AG09319 (cell line): ENCODE measurements at regions not wholly inside any gene's neighbourhood (a gene's known extent, or its start where the extent isn't known, plus 50 kb on each side); places are given as distances from the start of the nearest gene placed in this dataset.
"Not testable (repeated sequence)": the region's sequence is repeated elsewhere in the genome, so short reads cannot be mapped to it uniquely, and the experiment has no call there.

ENCODE experiments used
- DNase-seq: peaks from one replicate; pipeline ENCODE4 v3.0.0-alpha.2; 2010; ENCODE audit warnings: low read depth; ENCODE audit errors: extremely low read depth
- CTCF ChIP-seq: IDR thresholded peaks from 2 replicates; pipeline ENCODE4 v1.5.1; 2011; ENCODE audit warnings: low read depth, mild to moderate bottlenecking, inconsistent platforms, low read length, moderate library complexity

GRCh38 chr7:121503039-121503438 is 106.9 kb upstream of the FAM3C start:
- no peak for DNase-seq
- no peak for TF ChIP-seq CTCF

GRCh38 chr7:121501566-121501965 is 105.5 kb upstream of the FAM3C start:
- DNase-seq = no peak

GRCh38 chr7:121500360-121501058 is 104.4 kb upstream of the FAM3C start:
- no peak for TF ChIP-seq CTCF
- no peak for DNase-seq

More at GRCh38 chr7:121501566-121501965, 105.5 kb upstream of the FAM3C start:
- no peak for TF ChIP-seq CTCF

GRCh38 chr7:121499624-121500023 is 103.5 kb upstream of the FAM3C start:
- TF ChIP-seq CTCF = no peak
- DNase-seq = no peak

GRCh38 chr7:121498816-121499215 is 102.7 kb upstream of the FAM3C start:
- TF ChIP-seq CTCF = no peak
- no peak for DNase-seq

- not testable (repeated sequence) for DNase-seq
Measured at GRCh38 chr7:121497545-121497944, 101.4 kb upstream of the FAM3C start.

- DNase-seq = no peak
- TF ChIP-seq CTCF = no peak
Measured at GRCh38 chr7:121494516-121494915, 98.4 kb upstream of the FAM3C start.

GRCh38 chr7:121493553-121493952 is 97.4 kb upstream of the FAM3C start:
- no peak for TF ChIP-seq CTCF

More at GRCh38 chr7:121493553-121493952, 97.4 kb upstream of the FAM3C start:
- no peak for DNase-seq
